Activated naive CD4-positive, alpha-beta T cell treated with anti-CD3 and anti-CD28 coated beads, Interleukin-2, amount 10 ng/mL, durations not matched to agents 7 days and 5 days (primary cell): ENCODE measurements at regions not wholly inside any gene's neighbourhood (a gene's known extent, or its start where the extent isn't known, plus 50 kb on each side); places are given as distances from the start of the nearest gene placed in this dataset.
"Not testable (repeated sequence)": the region's sequence is repeated elsewhere in the genome, so short reads cannot be mapped to it uniquely, and the experiment has no call there.

Experiments used
- CTCF ChIA-PET: fragments of 350-600 bp; sonication (Branson Sonifier 250); formaldehyde crosslinking; loops from one replicate; lab custom pipeline; 2021; ENCODE audit warnings: antibody characterized with exemption; lab: Charles Lee
- DNase-seq: peaks from one replicate; pipeline ENCODE4 v3.0.0-alpha.2; 2020
- H3K27ac Mint-ChIP-seq: one replicate; pipeline ENCODE4 v1.8.0; 2021; ENCODE audit warnings: mild to moderate bottlenecking, moderate library complexity, mixed read lengths
- H3K27me3 Mint-ChIP-seq: one replicate; pipeline ENCODE4 v1.8.0; 2021; ENCODE audit warnings: mild to moderate bottlenecking, mixed read lengths
- H3K36me3 Mint-ChIP-seq: one replicate; pipeline ENCODE4 v1.8.0; 2021; ENCODE audit warnings: mixed read lengths
- H3K4me1 Mint-ChIP-seq: one replicate; pipeline ENCODE4 v1.8.0; 2021; ENCODE audit warnings: mixed read lengths
- H3K4me3 Mint-ChIP-seq: one replicate; pipeline ENCODE4 v1.8.0; 2021; ENCODE audit warnings: mild to moderate bottlenecking, moderate library complexity, mixed read lengths
- H3K9me3 Mint-ChIP-seq: one replicate; pipeline ENCODE4 v1.8.0; 2021; ENCODE audit warnings: mixed read lengths

- no peaks in the 10 kb centered on the region for H3K36me3 Mint-ChIP-seq
- no peaks in the 10 kb centered on the region for H3K9me3 Mint-ChIP-seq
- H3K4me1 Mint-ChIP-seq: no peaks in the 10 kb centered on the region
- CTCF ChIA-PET: no interaction called here
- H3K4me3 Mint-ChIP-seq: no peak overlapping the region
- no peak overlapping the region for H3K27ac Mint-ChIP-seq
- no peaks in the 10 kb centered on the region for H3K27me3 Mint-ChIP-seq
- no peak for DNase-seq
These were observed 290.3 kb downstream of the UBE3D start for GRCh38 chr6:82775361-82775760.

GRCh38 chr6:82775981-82776380, 289.7 kb downstream of the UBE3D start:
- Mint-ChIP-seq H3K4me3 (no peak overlapping the region), H3K36me3 (no peaks in the 10 kb centered on the region), H3K27ac (no peak overlapping the region), H3K27me3 (no peaks in the 10 kb centered on the region), H3K4me1 (no peaks in the 10 kb centered on the region), H3K9me3 (no peaks in the 10 kb centered on the region)
- CTCF ChIA-PET: no interaction called here
- DNase-seq: no peak

- no peak overlapping the region for H3K27ac Mint-ChIP-seq
- no peaks in the 10 kb centered on the region for H3K4me1 Mint-ChIP-seq
- no peaks in the 10 kb centered on the region for H3K9me3 Mint-ChIP-seq
- no peak overlapping the region for H3K4me3 Mint-ChIP-seq
- CTCF ChIA-PET: no interaction called here
- no peaks in the 10 kb centered on the region for H3K27me3 Mint-ChIP-seq
- DNase-seq: no peak
- no peaks in the 10 kb centered on the region for H3K36me3 Mint-ChIP-seq
These were observed 286.6 kb downstream of the UBE3D start for GRCh38 chr6:82779041-82779440.

- Mint-ChIP-seq H3K36me3 (no peaks in the 10 kb centered on the region), H3K27me3 (no peaks in the 10 kb centered on the region), H3K4me3 (no peak overlapping the region), H3K4me1 (no peaks in the 10 kb centered on the region), H3K27ac (no peak overlapping the region), H3K9me3 (no peaks in the 10 kb centered on the region)
- CTCF ChIA-PET: no interaction called here
- no peak for DNase-seq
These were observed 285.3 kb downstream of the UBE3D start for GRCh38 chr6:82780334-82780733.

GRCh38 chr6:82781620-82782204, 283.9 kb downstream of the UBE3D start:
- H3K4me1 Mint-ChIP-seq: no peaks in the 10 kb centered on the region
- no peaks in the 10 kb centered on the region for H3K36me3 Mint-ChIP-seq
- CTCF ChIA-PET: no interaction called here

GRCh38 chr6:82783587-82784236, 281.9 kb downstream of the UBE3D start:
- Mint-ChIP-seq H3K4me3 (no peak overlapping the region), H3K9me3 (no peaks in the 10 kb centered on the region), H3K4me1 (no peaks in the 10 kb centered on the region), H3K27me3 (no peaks in the 10 kb centered on the region), H3K36me3 (no peaks in the 10 kb centered on the region), H3K27ac (no peak overlapping the region)
- CTCF ChIA-PET: no interaction called here
- DNase-seq: no peak

More at GRCh38 chr6:82781620-82782204, 283.9 kb downstream of the UBE3D start:
- no peaks in the 10 kb centered on the region for H3K9me3 Mint-ChIP-seq
- H3K27ac Mint-ChIP-seq: no peak overlapping the region
- DNase-seq: no peak
- no peak overlapping the region for H3K4me3 Mint-ChIP-seq
- no peaks in the 10 kb centered on the region for H3K27me3 Mint-ChIP-seq

- H3K4me1 Mint-ChIP-seq: no peaks in the 10 kb centered on the region
- DNase-seq: no peak
- H3K36me3 Mint-ChIP-seq: no peaks in the 10 kb centered on the region
These were observed 280.4 kb downstream of the UBE3D start for GRCh38 chr6:82785206-82785605.

GRCh38 chr6:82786248-82786647, 279.4 kb downstream of the UBE3D start:
- Mint-ChIP-seq H3K4me3 (no peak overlapping the region), H3K27me3 (no peaks in the 10 kb centered on the region), H3K4me1 (no peaks in the 10 kb centered on the region), H3K27ac (no peak overlapping the region), H3K9me3 (no peaks in the 10 kb centered on the region), H3K36me3 (no peaks in the 10 kb centered on the region)
- CTCF ChIA-PET: no interaction called here
- no peak for DNase-seq

More at GRCh38 chr6:82785206-82785605, 280.4 kb downstream of the UBE3D start:
- CTCF ChIA-PET: no interaction called here
- H3K27me3 Mint-ChIP-seq: no peaks in the 10 kb centered on the region
- no peak overlapping the region for H3K4me3 Mint-ChIP-seq
- H3K9me3 Mint-ChIP-seq: no peaks in the 10 kb centered on the region
- no peak overlapping the region for H3K27ac Mint-ChIP-seq

GRCh38 chr6:82795940-82796339, 269.7 kb downstream of the UBE3D start:
- Mint-ChIP-seq H3K4me1 (no peaks in the 10 kb centered on the region), H3K27me3 (no peaks in the 10 kb centered on the region), H3K36me3 (no peaks in the 10 kb centered on the region), H3K27ac (no peak overlapping the region), H3K9me3 (no peaks in the 10 kb centered on the region), H3K4me3 (no peak overlapping the region)
- CTCF ChIA-PET: no interaction called here
- DNase-seq: no peak

GRCh38 chr6:82801083-82801482, 264.6 kb downstream of the UBE3D start:
- Mint-ChIP-seq H3K27ac (no peak overlapping the region), H3K36me3 (no peaks in the 10 kb centered on the region), H3K4me1 (no peaks in the 10 kb centered on the region), H3K4me3 (no peak overlapping the region), H3K9me3 (peaks cover 4% of the 10 kb centered on the region), H3K27me3 (no peaks in the 10 kb centered on the region)
- DNase-seq: no peak
- CTCF ChIA-PET: interaction anchor here (0.6 kb wide), 1 partner anchor 10 kb away, joined by 5 read pairs; no protein-coding TSS in a partner anchor

GRCh38 chr6:82816243-82816642, 249.4 kb downstream of the UBE3D start:
- CTCF ChIA-PET, H3K9me3 Mint-ChIP-seq, H3K36me3 Mint-ChIP-seq, H3K27me3 Mint-ChIP-seq, H3K27ac Mint-ChIP-seq, H3K4me1 Mint-ChIP-seq, DNase-seq, H3K4me3 Mint-ChIP-seq: not testable (repeated sequence)

- no peaks in the 10 kb centered on the region for H3K9me3 Mint-ChIP-seq
- no peaks in the 10 kb centered on the region for H3K36me3 Mint-ChIP-seq
- H3K4me3 Mint-ChIP-seq: no peak overlapping the region
- H3K27ac Mint-ChIP-seq: no peak overlapping the region
- H3K4me1 Mint-ChIP-seq: no peaks in the 10 kb centered on the region
- CTCF ChIA-PET: no interaction called here
- no peaks in the 10 kb centered on the region for H3K27me3 Mint-ChIP-seq
- no peak for DNase-seq
These were observed 246.9 kb downstream of the UBE3D start for GRCh38 chr6:82818727-82819126.

GRCh38 chr6:82823361-82823760, 242.3 kb downstream of the UBE3D start:
- DNase-seq: no peak
- CTCF ChIA-PET: no interaction called here
- Mint-ChIP-seq H3K27me3 (no peaks in the 10 kb centered on the region), H3K27ac (no peak overlapping the region), H3K9me3 (no peaks in the 10 kb centered on the region), H3K4me1 (no peaks in the 10 kb centered on the region), H3K36me3 (no peaks in the 10 kb centered on the region), H3K4me3 (no peak overlapping the region)

GRCh38 chr6:82832811-82833210, 232.8 kb downstream of the UBE3D start:
- Mint-ChIP-seq H3K4me3 (no peak overlapping the region), H3K27me3 (no peaks in the 10 kb centered on the region), H3K4me1 (no peaks in the 10 kb centered on the region), H3K27ac (no peak overlapping the region), H3K9me3 (peaks cover 4% of the 10 kb centered on the region), H3K36me3 (no peaks in the 10 kb centered on the region)
- CTCF ChIA-PET: no interaction called here
- DNase-seq: no peak

- no peaks in the 10 kb centered on the region for H3K27me3 Mint-ChIP-seq
- no peak overlapping the region for H3K4me3 Mint-ChIP-seq
- DNase-seq: no peak
- no peaks in the 10 kb centered on the region for H3K4me1 Mint-ChIP-seq
- H3K27ac Mint-ChIP-seq: no peak overlapping the region
- H3K9me3 Mint-ChIP-seq: peaks cover 4% of the 10 kb centered on the region
- no peaks in the 10 kb centered on the region for H3K36me3 Mint-ChIP-seq
- CTCF ChIA-PET: no interaction called here
These were observed 232.2 kb downstream of the UBE3D start for GRCh38 chr6:82833481-82833880.
